ENCODE measurements at regions not wholly inside any gene's neighbourhood (a gene's known extent, or its start where the extent isn't known, plus 50 kb on each side); places are given as distances from the start of the nearest gene placed in this dataset.
"Not testable (repeated sequence)": the region's sequence is repeated elsewhere in the genome, so short reads cannot be mapped to it uniquely, and the experiment has no call there.

GRCh38 chr6:92404281-92404680, 1015.1 kb downstream of the EPHA7 start:
- no peak for TF ChIP-seq Cebpa-rat (IDR thresholded peaks at IDR 0.05)
- Histone ChIP-seq H3K27ac (no peak overlapping the region), H4K20me1 (no peaks in the 10 kb centered on the region)

GRCh38 chr6:92399911-92400310, 1019.4 kb downstream of the EPHA7 start:
- no peaks in the 10 kb centered on the region for H4K20me1 ChIP-seq
- H3K4me2 ChIP-seq: no peak overlapping the region
- H3K4me3 ChIP-seq: no peak overlapping the region
- H3K9ac ChIP-seq: no peak overlapping the region
- H3K4me1 ChIP-seq: no peaks in the 10 kb centered on the region
- no peaks in the 10 kb centered on the region for H3K36me3 ChIP-seq
- H3K27me3 ChIP-seq: no peaks in the 10 kb centered on the region
- H3K27ac ChIP-seq: no peak overlapping the region
- TF ChIP-seq Cebpa-rat (IDR thresholded peaks at IDR 0.05): no peak
- H3K9me3 ChIP-seq: no peaks in the 10 kb centered on the region

More at GRCh38 chr6:92404281-92404680, 1015.1 kb downstream of the EPHA7 start:
- Histone ChIP-seq H3K9me3 (no peaks in the 10 kb centered on the region), H3K4me1 (no peaks in the 10 kb centered on the region), H3K4me2 (no peak overlapping the region), H3K9ac (no peak overlapping the region), H3K4me3 (no peak overlapping the region), H3K27me3 (no peaks in the 10 kb centered on the region), H3K36me3 (no peaks in the 10 kb centered on the region)

GRCh38 chr6:92388706-92389105, 1030.7 kb downstream of the EPHA7 start:
- H3K27me3 ChIP-seq, H3K9me3 ChIP-seq, H3K4me1 ChIP-seq, H3K4me2 ChIP-seq, H4K20me1 ChIP-seq, H3K9ac ChIP-seq, H3K4me3 ChIP-seq, H3K27ac ChIP-seq, H3K36me3 ChIP-seq: not testable (repeated sequence)

DNA sequence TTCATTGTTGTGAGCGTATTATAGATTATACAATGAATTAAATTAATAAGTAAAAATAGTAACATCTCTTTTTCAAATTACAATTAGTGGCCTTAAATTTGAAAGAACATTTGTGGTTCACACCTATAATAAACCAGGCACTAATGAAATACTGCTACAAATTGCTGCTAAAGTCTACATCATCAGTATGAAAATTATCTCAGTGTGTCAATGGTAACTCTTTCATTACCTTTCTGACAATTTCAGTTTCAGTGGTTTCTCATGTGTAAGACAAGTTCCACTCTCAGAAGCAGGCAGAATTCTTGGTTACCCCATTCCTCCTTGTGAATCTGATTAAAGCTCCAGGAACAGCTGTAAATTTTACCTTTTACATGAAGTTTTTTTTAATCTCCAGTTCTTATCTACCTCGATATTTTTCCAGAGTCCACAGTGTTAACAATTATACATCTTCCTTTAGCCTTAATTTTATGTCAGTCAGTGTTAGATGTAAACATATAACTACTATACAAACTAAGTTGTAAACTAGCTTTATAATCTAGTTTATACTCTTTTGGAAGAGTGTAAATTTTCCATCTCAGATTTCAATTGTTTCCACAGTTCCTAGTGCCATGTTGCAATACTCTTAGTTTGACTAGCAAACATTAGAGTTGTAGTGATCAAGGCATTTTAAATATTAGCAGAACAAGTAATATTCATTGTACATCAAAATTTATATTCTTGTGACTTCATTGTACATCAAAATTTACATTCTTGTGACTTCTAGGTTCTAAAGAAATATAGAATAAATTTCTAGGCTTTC, 1038.4 kb downstream of the EPHA7 start:
- H3K4me3 ChIP-seq: no peak overlapping the region
- no peaks in the 10 kb centered on the region for H3K36me3 ChIP-seq
- H3K4me1 ChIP-seq: no peaks in the 10 kb centered on the region
- no peaks in the 10 kb centered on the region for H3K9me3 ChIP-seq
- no peak overlapping the region for H3K4me2 ChIP-seq
- no peak overlapping the region for H3K9ac ChIP-seq
- TF ChIP-seq Cebpa-rat (IDR thresholded peaks at IDR 0.05): no peak
- no peaks in the 10 kb centered on the region for H3K27me3 ChIP-seq
- no peak overlapping the region for H3K27ac ChIP-seq
- H4K20me1 ChIP-seq: no peaks in the 10 kb centered on the region

DNA sequence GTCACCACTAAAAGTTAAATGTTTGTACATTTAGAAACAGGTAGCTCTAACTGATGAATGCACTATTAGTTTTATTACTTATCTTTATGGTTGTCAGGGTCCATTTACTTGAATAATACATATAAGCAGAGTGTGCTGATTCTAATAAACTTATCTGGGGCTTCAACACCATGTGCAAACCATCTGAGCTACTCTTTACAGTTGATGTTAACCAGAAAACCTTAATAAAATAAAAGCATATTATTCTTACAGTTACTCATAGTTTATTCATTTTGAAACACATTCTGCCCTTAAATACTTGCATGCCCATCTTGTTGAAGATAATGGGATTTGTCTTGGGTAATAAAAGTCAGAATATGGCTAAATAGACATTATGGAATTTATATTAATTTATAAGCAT, 1042.2 kb downstream of the EPHA7 start:
- H3K4me1 ChIP-seq: no peaks in the 10 kb centered on the region
- no peaks in the 10 kb centered on the region for H4K20me1 ChIP-seq
- H3K4me3 ChIP-seq: no peak overlapping the region
- H3K9me3 ChIP-seq: no peaks in the 10 kb centered on the region
- H3K27ac ChIP-seq: no peak overlapping the region
- TF ChIP-seq Cebpa-rat (IDR thresholded peaks at IDR 0.05): no peak
- H3K9ac ChIP-seq: no peak overlapping the region
- H3K36me3 ChIP-seq: no peaks in the 10 kb centered on the region
- no peak overlapping the region for H3K4me2 ChIP-seq
- no peaks in the 10 kb centered on the region for H3K27me3 ChIP-seq

GRCh38 chr6:92376691-92377090, 1042.7 kb downstream of the EPHA7 start:
- Histone ChIP-seq H3K4me2 (no peak overlapping the region), H3K27ac (no peak overlapping the region), H3K9me3 (no peaks in the 10 kb centered on the region), H3K36me3 (no peaks in the 10 kb centered on the region), H3K4me1 (no peaks in the 10 kb centered on the region), H3K4me3 (no peak overlapping the region), H4K20me1 (no peaks in the 10 kb centered on the region), H3K9ac (no peak overlapping the region), H3K27me3 (no peaks in the 10 kb centered on the region)
- no peak for TF ChIP-seq Cebpa-rat (IDR thresholded peaks at IDR 0.05)

DNA sequence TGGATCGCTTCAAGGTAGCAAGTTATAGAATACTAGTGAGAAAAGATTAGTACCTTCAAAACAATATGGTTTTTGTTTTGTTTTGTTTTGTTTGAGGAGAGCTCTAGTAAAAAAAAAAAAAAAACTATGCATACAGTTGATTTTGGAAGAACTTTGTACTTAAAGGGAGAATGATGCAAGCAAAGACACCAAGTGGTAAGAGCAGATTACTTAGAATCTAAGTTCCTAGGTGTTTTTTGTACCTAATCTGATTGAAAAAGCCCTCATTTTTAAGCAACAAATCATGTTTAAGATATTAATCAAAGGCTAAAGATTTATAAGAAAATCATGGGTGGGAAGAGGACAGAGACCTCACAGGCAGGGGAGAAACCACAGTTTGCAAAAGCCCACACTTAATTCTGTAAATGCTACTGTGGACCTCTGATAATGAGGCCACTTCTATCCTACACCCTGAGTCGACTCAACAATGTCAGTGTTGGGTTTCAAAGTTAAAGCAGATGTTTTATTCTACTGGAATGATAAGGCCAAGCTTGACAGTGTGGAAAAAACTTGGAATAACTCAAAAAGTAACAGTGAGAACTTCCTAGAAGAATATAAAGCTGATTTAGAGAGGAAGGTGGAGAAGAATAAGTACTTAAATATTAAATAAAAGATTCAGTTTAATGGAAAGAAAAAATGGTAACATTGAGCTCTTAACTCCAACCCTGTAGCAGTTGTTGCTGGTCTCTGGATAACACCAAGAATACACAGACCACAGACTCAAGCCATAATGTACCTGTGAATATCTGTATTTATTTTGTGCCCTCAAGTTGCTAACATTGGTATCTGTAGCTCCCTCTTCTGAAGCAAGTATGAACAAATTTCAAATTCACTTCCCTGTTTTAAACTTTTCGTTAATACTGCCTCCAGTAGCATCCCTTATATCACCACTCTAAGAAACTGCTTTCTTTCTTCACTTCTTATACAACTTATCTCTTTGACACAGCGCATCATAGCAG, 1047.8 kb downstream of the EPHA7 start:
- Histone ChIP-seq H3K36me3 (no peaks in the 10 kb centered on the region), H3K27ac (no peak overlapping the region), H3K4me1 (no peaks in the 10 kb centered on the region), H3K9ac (no peak overlapping the region), H3K9me3 (no peaks in the 10 kb centered on the region), H3K4me3 (no peak overlapping the region), H3K4me2 (no peak overlapping the region), H4K20me1 (no peaks in the 10 kb centered on the region), H3K27me3 (no peaks in the 10 kb centered on the region)
- TF ChIP-seq Cebpa-rat (IDR thresholded peaks at IDR 0.05): no peak

GRCh38 chr6:92369309-92369708, 1050.0 kb downstream of the EPHA7 start:
- Histone ChIP-seq H4K20me1 (no peaks in the 10 kb centered on the region), H3K9ac (no peak overlapping the region), H3K4me3 (no peak overlapping the region), H3K27me3 (no peaks in the 10 kb centered on the region), H3K9me3 (no peaks in the 10 kb centered on the region), H3K4me1 (no peaks in the 10 kb centered on the region), H3K27ac (no peak overlapping the region), H3K4me2 (no peak overlapping the region), H3K36me3 (no peaks in the 10 kb centered on the region)
- TF ChIP-seq Cebpa-rat (IDR thresholded peaks at IDR 0.05): no peak

DNA sequence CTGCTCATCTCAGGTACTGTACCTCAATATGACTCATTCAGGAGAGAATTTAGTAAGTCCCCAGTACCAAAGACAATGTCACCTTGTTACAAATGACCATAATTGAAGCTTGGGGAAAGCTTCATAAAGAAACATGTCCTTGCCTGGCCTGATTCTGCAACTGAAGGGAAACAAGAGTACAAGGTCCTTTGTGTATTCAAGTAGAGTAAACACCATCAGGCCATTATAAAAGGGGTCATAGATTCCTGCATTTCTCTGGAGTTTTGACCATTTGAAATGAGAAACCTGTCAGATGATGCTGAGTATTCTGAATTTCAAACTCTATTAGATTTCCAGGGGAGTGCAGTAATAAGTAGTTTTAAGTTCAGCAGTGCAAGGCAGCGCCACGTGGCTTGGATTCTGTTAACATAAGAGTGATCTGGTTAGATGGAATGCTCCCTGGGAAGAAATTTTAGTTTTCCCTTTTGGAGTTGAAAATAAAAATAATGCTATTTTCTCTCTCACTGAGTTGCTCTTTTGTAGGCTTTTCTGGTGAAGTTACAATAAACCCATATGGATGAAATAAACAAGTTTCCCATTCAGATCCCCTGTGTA, 1054.3 kb downstream of the EPHA7 start:
- H3K4me2 ChIP-seq: no peak overlapping the region
- no peaks in the 10 kb centered on the region for H4K20me1 ChIP-seq
- H3K4me1 ChIP-seq: no peaks in the 10 kb centered on the region
- no peak for TF ChIP-seq Cebpa-rat (IDR thresholded peaks at IDR 0.05)
- no peaks in the 10 kb centered on the region for H3K36me3 ChIP-seq
- H3K27me3 ChIP-seq: no peaks in the 10 kb centered on the region
- no peak overlapping the region for H3K9ac ChIP-seq
- H3K9me3 ChIP-seq: no peaks in the 10 kb centered on the region
- no peak overlapping the region for H3K4me3 ChIP-seq
- no peak overlapping the region for H3K27ac ChIP-seq

GRCh38 chr6:92363111-92363510, 1056.2 kb downstream of the EPHA7 start:
- no peaks in the 10 kb centered on the region for H3K27me3 ChIP-seq
- no peak overlapping the region for H3K4me2 ChIP-seq
- no peak overlapping the region for H3K4me3 ChIP-seq
- no peaks in the 10 kb centered on the region for H3K9me3 ChIP-seq
- no peaks in the 10 kb centered on the region for H3K4me1 ChIP-seq
- no peaks in the 10 kb centered on the region for H3K36me3 ChIP-seq
- TF ChIP-seq Cebpa-rat (IDR thresholded peaks at IDR 0.05): no peak
- H4K20me1 ChIP-seq: no peaks in the 10 kb centered on the region
- H3K27ac ChIP-seq: no peak overlapping the region
- H3K9ac ChIP-seq: no peak overlapping the region

All from BLaER1 (cell line).